Panc1 (cell line): ENCODE measurements at regions not wholly inside any gene's neighbourhood (a gene's known extent, or its start where the extent isn't known, plus 50 kb on each side); places are given as distances from the start of the nearest gene placed in this dataset.

Source experiments
- POLR2AphosphoS5 ChIP-seq: IDR thresholded peaks from 2 replicates; pipeline ENCODE4 v1.6.1; 2012; ENCODE audit warnings: mild to moderate bottlenecking, low read depth, low read length, moderate library complexity
- REST ChIP-seq, 2 experiments: IDR thresholded peaks; 2 replicates each; pipeline ENCODE4 v1.6.1; 2011 to 2012; ENCODE audit warnings: low read depth in 2 of 2, control low read depth in 1 of 2, low read length in 1 of 2, mild to moderate bottlenecking in 1 of 2, moderate library complexity in 1 of 2; ENCODE audit not compliant: insufficient read depth in 1 of 2
- TCF7L2 ChIP-seq: IDR thresholded peaks from 2 replicates; pipeline ENCODE4 v1.6.1; 2011; ENCODE audit warnings: mild to moderate bottlenecking, low read depth, low read length, inconsistent platforms
- TF ChIP-seq, protein P1 (sequence below): fragments of 450-650 bp; IDR thresholded peaks from 2 replicates; pipeline ENCODE4 v1.5.1; 2017; ENCODE audit warnings: mild to moderate bottlenecking

GRCh38 chr3:22609139-22609538 is 594.0 kb upstream of the UBE2E2 start:
- TF ChIP-seq POLR2AphosphoS5 (no peak), TCF7L2 (no peak), REST (IDR thresholded peaks at IDR 0.05; ENCODE audit: insufficient read depth in 1 of 2, low read depth in 2 of 2, low read length in 1 of 2) (no peak)
- TF ChIP-seq, protein P1, sequence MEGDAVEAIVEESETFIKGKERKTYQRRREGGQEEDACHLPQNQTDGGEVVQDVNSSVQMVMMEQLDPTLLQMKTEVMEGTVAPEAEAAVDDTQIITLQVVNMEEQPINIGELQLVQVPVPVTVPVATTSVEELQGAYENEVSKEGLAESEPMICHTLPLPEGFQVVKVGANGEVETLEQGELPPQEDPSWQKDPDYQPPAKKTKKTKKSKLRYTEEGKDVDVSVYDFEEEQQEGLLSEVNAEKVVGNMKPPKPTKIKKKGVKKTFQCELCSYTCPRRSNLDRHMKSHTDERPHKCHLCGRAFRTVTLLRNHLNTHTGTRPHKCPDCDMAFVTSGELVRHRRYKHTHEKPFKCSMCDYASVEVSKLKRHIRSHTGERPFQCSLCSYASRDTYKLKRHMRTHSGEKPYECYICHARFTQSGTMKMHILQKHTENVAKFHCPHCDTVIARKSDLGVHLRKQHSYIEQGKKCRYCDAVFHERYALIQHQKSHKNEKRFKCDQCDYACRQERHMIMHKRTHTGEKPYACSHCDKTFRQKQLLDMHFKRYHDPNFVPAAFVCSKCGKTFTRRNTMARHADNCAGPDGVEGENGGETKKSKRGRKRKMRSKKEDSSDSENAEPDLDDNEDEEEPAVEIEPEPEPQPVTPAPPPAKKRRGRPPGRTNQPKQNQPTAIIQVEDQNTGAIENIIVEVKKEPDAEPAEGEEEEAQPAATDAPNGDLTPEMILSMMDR = no peak
